Muscle of leg (tissue), 3 donors: ENCODE measurements at regions not wholly inside any gene's neighbourhood (a gene's known extent, or its start where the extent isn't known, plus 50 kb on each side); places are given as distances from the start of the nearest gene placed in this dataset.

ENCODE experiments used
- DNase-seq: peaks from one replicate; pipeline ENCODE4 v3.0.0; 2013
- H3K27ac ChIP-seq: one replicate; pipeline ENCODE4 v1.5.1; 2013; ENCODE audit warnings: mild to moderate bottlenecking, low read length, control low read depth
- H3K27me3 ChIP-seq: one replicate; pipeline ENCODE4 v1.6.1; 2013; ENCODE audit warnings: low read length; ENCODE audit not compliant: control insufficient read depth, insufficient read depth
- H3K36me3 ChIP-seq: one replicate; pipeline ENCODE4 v1.6.1; 2013; ENCODE audit warnings: low read length; ENCODE audit not compliant: control insufficient read depth, insufficient read depth
- H3K4me1 ChIP-seq: one replicate; pipeline ENCODE4 v1.6.1; 2013; ENCODE audit warnings: low read length; ENCODE audit not compliant: control insufficient read depth, insufficient read depth
- H3K4me3 ChIP-seq: one replicate; pipeline ENCODE4 v1.5.1; 2013; ENCODE audit warnings: low read length, control low read depth
- H3K9me3 ChIP-seq: replicated peaks from 2 replicates; pipeline ENCODE4 v1.6.1; 2013; ENCODE audit warnings: low read depth, low read length; ENCODE audit not compliant: control insufficient read depth
- WGBS: methylation state at CpG from one replicate; pipeline ENCODE4 v1.1.5; 2013; ENCODE audit warnings: missing lambda C conversion rate; ENCODE audit not compliant: insufficient coverage; 5-methylcytosine and 5-hydroxymethylcytosine counted together

GRCh38 chr7:115662676-115663075 is 367.9 kb downstream of the TFEC start:
- H3K9me3 ChIP-seq: no peaks in the 10 kb centered on the region
- H3K4me1 ChIP-seq: no peaks in the 10 kb centered on the region
- DNase-seq: no peak
- H3K27ac ChIP-seq: no peak overlapping the region
- H3K4me3 ChIP-seq: no peak overlapping the region
- H3K27me3 ChIP-seq: no peaks in the 10 kb centered on the region
- no peaks in the 10 kb centered on the region for H3K36me3 ChIP-seq

GRCh38 chr7:115662120-115662519 is 368.4 kb downstream of the TFEC start:
- DNase-seq: no peak
- Histone ChIP-seq H3K4me3 (no peak overlapping the region), H3K27ac (no peak overlapping the region), H3K36me3 (no peaks in the 10 kb centered on the region), H3K27me3 (no peaks in the 10 kb centered on the region), H3K4me1 (no peaks in the 10 kb centered on the region), H3K9me3 (no peaks in the 10 kb centered on the region)
- no CpG with 5 or more reads among the region's 2 CpGs for WGBS

GRCh38 chr7:115658223-115658622 is 372.3 kb downstream of the TFEC start:
- DNase-seq: no peak
- WGBS: 100% methylated on average over 1 of the region's 3 CpGs
- no peaks in the 10 kb centered on the region for H3K9me3 ChIP-seq
- no peaks in the 10 kb centered on the region for H3K36me3 ChIP-seq
- H3K4me1 ChIP-seq: no peaks in the 10 kb centered on the region
- H3K4me3 ChIP-seq: no peak overlapping the region
- no peaks in the 10 kb centered on the region for H3K27me3 ChIP-seq
- H3K27ac ChIP-seq: no peak overlapping the region

- Histone ChIP-seq H3K4me3 (no peak overlapping the region), H3K4me1 (no peaks in the 10 kb centered on the region), H3K27ac (no peak overlapping the region), H3K9me3 (no peaks in the 10 kb centered on the region), H3K36me3 (no peaks in the 10 kb centered on the region), H3K27me3 (no peaks in the 10 kb centered on the region)
- no peak for DNase-seq
- no CpG with 5 or more reads among the region's 2 CpGs for WGBS
These were observed 376.0 kb downstream of the TFEC start for GRCh38 chr7:115654384-115655214.

- DNase-seq: no peak
- Histone ChIP-seq H3K4me3 (no peak overlapping the region), H3K4me1 (no peaks in the 10 kb centered on the region), H3K27me3 (no peaks in the 10 kb centered on the region), H3K9me3 (no peaks in the 10 kb centered on the region), H3K36me3 (no peaks in the 10 kb centered on the region), H3K27ac (no peak overlapping the region)
These were observed 381.1 kb downstream of the TFEC start for GRCh38 chr7:115649429-115649828.

- no peaks in the 10 kb centered on the region for H3K9me3 ChIP-seq
- no peaks in the 10 kb centered on the region for H3K36me3 ChIP-seq
- no peak for DNase-seq
- H3K4me1 ChIP-seq: no peaks in the 10 kb centered on the region
- no peaks in the 10 kb centered on the region for H3K27me3 ChIP-seq
- no peak overlapping the region for H3K27ac ChIP-seq
- no peak overlapping the region for H3K4me3 ChIP-seq
- WGBS: 100% methylated on average over 1 of the region's 3 CpGs
These were observed 382.9 kb downstream of the TFEC start for GRCh38 chr7:115647712-115648111.

- Histone ChIP-seq H3K9me3 (no peaks in the 10 kb centered on the region), H3K36me3 (no peaks in the 10 kb centered on the region), H3K27me3 (no peaks in the 10 kb centered on the region), H3K4me3 (no peak overlapping the region), H3K4me1 (no peaks in the 10 kb centered on the region), H3K27ac (no peak overlapping the region)
- DNase-seq: no peak
These were observed 388.4 kb downstream of the TFEC start for GRCh38 chr7:115642194-115642593.

GRCh38 chr7:115638853-115639252 is 391.7 kb downstream of the TFEC start:
- no peak overlapping the region for H3K4me3 ChIP-seq
- no peaks in the 10 kb centered on the region for H3K4me1 ChIP-seq
- no peaks in the 10 kb centered on the region for H3K9me3 ChIP-seq
- no peak for DNase-seq
- no peaks in the 10 kb centered on the region for H3K36me3 ChIP-seq
- no CpG with 5 or more reads among the region's 4 CpGs for WGBS
- H3K27me3 ChIP-seq: no peaks in the 10 kb centered on the region
- H3K27ac ChIP-seq: no peak overlapping the region

GRCh38 chr7:115637128-115637527 is 393.4 kb downstream of the TFEC start:
- H3K27me3 ChIP-seq: no peaks in the 10 kb centered on the region
- H3K4me1 ChIP-seq: no peaks in the 10 kb centered on the region
- no peaks in the 10 kb centered on the region for H3K36me3 ChIP-seq
- no peak overlapping the region for H3K4me3 ChIP-seq
- H3K9me3 ChIP-seq: no peaks in the 10 kb centered on the region
- WGBS: 48% methylated on average over 2 of the region's 2 CpGs
- no peak for DNase-seq
- no peak overlapping the region for H3K27ac ChIP-seq

- no peaks in the 10 kb centered on the region for H3K36me3 ChIP-seq
- H3K27me3 ChIP-seq: no peaks in the 10 kb centered on the region
- DNase-seq: peak; percentile 39
- no peaks in the 10 kb centered on the region for H3K9me3 ChIP-seq
- no peak overlapping the region for H3K4me3 ChIP-seq
- no peak overlapping the region for H3K27ac ChIP-seq
- H3K4me1 ChIP-seq: no peaks in the 10 kb centered on the region
- no CpG with 5 or more reads among the region's 6 CpGs for WGBS
These were observed 394.7 kb downstream of the TFEC start for GRCh38 chr7:115635876-115636275.

GRCh38 chr7:115635376-115635775 is 395.2 kb downstream of the TFEC start:
- WGBS: no CpG with 5 or more reads among the region's 1 CpG
- Histone ChIP-seq H3K4me3 (no peak overlapping the region), H3K9me3 (no peaks in the 10 kb centered on the region), H3K27me3 (no peaks in the 10 kb centered on the region), H3K36me3 (no peaks in the 10 kb centered on the region), H3K4me1 (no peaks in the 10 kb centered on the region), H3K27ac (no peak overlapping the region)
- DNase-seq: peak; percentile 82
